Posterior cingulate gyrus (tissue), 11 donors: ENCODE measurements at regions not wholly inside any gene's neighbourhood (a gene's known extent, or its start where the extent isn't known, plus 50 kb on each side); places are given as distances from the start of the nearest gene placed in this dataset.

Experiments
- DNase-seq, 10 donors: peaks; one replicate each; pipeline versions ENCODE4 v3.0.0 to v3.0.0-alpha.2; 2020 to 2021; ENCODE audit warnings: mixed read lengths in 3 of 10
- intact Hi-C: fragments of 100-400 bp; cut with DNase I; formaldehyde crosslinking; loops from one replicate; pipeline ENCODE4 v1.15.1; 2023

DNA sequence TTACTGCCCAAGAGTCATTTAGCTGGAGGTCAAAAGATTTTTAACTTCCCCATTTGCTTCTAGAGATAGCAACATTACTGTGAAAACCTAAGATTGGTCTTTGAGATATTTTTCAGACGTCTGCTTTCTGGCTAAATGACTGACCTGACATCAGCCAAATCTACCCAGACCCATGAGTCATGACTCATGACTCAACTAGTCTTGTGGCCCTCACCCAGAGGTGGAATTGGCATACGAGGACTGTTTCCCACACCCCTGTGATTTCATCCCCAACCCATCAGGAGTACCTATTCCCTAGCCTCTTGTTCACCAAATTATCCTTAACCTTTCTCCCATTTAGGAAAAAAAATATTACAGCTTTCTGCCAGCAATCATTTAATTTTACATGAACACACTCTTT, 641.6 kb downstream of the CDY2B start:
- intact Hi-C loops = no loop called here
- no peak for DNase-seq

DNA sequence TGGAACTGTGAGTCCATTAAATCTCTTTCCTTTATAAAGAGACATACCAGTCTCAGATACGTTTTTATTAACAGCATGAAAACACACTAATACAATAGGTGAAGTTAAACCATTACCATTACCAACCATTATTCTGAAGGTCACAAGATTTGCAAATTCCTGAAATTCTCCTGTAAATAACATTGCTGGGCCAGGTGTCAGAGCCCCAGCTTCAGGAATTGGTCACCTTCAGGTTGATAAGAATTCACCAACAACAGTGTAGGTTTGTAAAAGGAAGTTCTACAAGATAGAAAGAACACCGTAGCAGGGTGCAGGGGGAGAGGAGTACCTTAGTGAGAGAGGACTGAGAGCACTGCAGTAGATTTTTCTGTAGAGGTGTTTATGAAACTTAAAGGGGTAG, 644.3 kb downstream of the CDY2B start:
- intact Hi-C loops = no loop called here
- DNase-seq = no peak

DNA sequence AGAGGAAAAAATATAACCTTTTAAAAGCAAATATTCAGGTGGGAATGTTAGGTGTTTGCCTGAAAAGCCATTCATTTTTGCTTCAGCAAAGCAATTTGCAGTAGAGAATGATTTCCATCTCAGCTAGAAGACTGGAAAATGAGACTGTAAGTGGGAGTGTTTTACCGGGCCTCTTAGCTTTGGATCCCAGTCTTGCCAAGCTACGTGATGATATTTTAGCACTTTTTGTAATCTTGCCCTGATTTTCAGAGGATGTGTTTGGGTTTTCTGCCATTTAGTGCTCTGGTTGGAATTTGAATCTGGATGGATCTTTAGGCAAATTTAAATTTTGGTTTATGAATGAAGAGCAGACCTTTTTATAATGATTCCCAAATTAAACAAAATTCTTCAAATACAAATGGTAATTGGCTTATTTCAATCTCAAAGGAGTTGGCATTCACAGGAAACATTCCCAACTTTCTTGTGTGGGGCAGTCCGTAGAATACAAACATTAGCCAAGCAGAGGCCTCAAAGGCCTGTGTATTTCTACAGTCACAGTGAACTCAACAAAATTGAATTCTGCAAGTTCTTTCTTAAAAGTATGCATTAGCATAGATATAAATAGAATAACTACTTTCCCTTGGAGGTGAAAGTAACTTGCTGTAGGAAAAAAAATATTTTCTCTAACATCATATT, 646.4 kb downstream of the CDY2B start:
- intact Hi-C loops = no loop called here
- no peak for DNase-seq

DNA sequence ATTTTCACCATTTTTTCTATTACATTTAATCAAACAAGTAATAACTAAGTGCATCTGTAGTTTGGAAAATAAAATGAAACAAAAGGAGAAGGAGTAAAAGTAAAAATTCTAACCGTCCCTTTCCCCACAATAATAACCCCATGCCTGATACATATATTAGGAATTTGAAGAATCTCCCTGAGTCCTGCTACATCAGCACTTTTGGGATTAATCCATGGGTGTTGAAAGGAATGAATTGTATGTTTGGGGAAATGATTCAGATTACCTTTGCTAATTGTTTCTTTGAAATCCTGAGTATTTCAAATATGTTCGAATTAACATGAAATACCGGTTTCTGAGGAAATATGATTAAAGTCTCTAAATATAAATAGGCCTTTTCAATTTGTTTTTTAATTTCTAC, 648.0 kb downstream of the CDY2B start:
- intact Hi-C loops = no loop called here
- DNase-seq = no peak

DNA sequence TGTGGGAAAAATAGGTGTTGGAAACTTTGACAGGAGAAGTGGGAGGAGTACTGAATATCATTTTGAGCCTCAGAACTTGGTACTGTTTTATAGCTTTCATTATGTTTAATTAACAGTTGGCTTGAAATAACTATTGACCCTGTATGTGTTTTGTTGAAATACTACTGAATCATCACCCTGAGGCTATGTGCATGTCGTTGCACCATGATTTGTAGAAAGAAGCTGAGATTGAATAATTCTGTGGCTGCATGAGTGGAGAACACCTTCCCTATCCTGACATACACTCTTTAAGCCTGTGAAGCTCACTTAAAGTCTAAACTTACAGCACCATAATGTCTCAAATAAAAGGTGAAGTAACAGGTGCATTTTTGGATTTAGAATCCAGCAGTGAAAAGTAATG, 656.5 kb downstream of the CDY2B start:
- intact Hi-C loops = no loop called here
- DNase-seq = no peak

DNA sequence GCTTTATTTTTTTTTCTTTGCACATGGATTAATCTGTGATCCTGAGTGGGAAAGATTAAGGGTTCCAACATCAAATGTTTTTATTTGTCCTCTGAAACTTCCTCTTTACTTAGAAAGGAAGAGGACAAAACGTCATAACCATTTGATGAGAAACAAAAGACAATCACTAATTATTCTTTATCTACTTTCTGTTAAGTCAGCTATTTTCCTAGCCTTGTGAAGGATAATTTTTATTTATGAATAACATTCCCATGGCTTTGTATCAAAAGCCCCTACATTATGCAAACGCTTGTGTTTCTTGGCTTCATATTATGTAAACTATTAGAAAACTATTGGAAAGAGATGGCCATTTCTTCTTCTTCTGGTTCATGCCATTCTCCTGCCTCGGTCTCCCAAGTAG, 677.6 kb downstream of the CDY2B start:
- intact Hi-C loops = no loop called here
- DNase-seq = no peak

DNA sequence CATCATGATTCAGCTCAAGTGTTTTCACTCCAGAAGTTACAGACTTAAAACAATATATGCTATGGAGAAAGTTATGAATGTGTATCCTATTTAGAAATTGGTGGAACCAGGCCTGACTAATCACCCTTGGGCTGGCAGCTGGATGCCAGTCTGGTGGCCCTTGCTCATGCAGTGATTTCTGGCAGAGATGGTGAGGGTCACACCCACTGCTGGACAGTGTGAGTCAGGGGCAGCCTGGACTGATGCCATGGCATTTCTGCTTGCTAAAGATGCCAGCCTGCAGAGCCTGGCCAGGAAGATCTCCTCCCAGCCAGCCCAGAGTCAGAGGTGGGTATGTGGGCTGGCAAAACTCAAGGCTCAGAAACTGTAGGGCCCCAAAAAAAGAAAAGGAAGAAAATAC, 695.7 kb downstream of the CDY2B start:
- DNase-seq = no peak
- intact Hi-C loops = no loop called here

DNA sequence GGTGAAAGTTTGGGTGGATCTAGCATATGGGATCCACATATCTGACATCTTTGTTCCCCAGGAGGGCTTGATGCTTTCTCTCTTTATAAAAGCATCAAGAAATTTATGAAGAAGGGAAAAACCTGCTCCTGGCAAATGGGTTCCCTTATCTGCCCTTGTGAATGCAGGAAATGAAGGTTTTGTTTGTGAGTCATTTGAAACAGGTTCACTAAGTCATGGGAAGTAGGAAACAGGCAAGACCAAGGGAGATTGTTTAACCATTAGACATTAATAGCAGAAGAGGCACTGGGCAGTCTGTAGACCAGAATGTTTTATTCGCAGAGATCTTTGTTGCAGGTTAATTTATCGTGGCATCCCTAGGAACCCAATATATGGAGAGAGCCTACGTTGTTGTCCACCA, 713.1 kb downstream of the CDY2B start:
- intact Hi-C loops = no loop called here

DNA sequence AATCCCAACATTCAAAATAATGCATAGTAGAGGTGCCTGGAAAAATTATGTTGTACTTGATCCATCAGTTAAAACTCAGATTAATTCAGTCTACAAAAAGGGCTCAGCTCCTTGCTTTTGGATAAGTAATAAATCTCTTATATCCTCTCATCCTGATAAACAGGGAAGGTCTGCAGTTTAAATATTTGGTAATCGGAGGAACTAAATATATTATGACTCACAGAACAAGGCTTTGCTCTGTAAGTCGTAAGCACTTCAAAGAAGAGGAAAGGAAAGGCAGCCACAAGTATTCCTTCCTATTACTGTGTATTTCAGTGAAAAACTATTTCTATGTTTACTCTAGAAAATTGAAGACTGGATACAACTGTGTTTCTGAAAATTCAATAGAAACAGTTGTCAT, 757.9 kb downstream of the CDY2B start:
- intact Hi-C loops = no loop called here

More for the DNA sequence above, 713.1 kb downstream of the CDY2B start:
- no peak for DNase-seq

DNA sequence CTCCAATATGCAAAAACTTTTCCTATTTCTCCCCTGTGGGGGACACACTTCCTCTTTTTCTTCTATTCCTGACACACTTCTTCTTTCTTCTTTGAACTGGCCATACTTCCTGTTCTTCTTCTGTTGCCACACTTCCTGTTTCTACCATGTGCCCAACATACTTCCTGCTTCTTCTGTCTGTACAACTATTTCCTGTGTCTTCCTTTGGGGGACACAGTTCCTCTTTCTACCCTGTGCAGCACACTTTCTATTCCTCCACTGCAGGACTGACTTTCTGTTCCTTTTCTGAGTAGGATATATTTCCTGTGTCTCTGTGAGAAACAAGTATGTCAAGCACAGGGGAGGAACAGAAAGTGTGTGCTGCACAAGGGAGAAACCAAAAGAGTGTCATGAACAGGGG, 794.7 kb downstream of the CDY2B start:
- no peak for DNase-seq
- intact Hi-C loops = no loop called here

More for the DNA sequence above, 757.9 kb downstream of the CDY2B start:
- DNase-seq = no peak

DNA sequence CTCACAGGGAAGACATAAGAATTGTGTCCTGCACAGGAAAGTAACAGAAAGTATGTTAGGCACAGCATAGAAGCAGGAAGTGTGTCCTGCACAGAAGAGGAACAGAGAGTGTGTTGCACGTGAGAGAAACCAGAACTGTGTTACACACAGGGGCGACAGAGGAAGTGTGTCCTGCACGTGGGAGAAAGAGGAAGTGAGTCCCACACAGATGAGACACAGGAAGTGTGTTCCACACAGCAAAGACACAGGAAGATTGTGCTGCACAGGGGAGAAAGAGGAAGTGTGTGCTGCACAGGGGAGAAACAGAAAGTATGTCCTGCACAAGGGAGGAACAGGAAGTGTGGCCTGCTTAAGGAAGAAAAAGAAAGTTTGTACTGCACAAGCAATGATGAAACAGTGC, 800.1 kb downstream of the CDY2B start:
- intact Hi-C loops = no loop called here
- DNase-seq = no peak

DNA sequence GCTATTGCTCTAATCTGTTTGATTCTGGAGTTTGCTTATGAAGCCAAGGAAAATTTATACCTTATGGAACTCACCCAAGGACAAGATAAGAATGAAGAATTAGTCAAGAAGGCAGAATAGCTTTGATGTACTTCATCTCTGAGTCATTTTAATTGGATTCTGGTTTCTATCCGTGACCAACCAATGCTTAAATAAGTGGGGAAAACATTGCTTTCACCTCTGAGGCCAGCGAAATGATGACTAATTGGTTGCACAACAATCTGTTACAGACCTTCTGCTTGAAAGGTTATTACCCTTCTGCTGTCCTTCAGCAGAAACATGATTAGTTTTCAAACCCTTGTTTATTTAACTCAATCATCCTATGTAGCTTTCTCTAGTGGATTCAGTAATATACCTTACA, 812.7 kb downstream of the CDY2B start:
- intact Hi-C loops = no loop called here
- no peak for DNase-seq

DNA sequence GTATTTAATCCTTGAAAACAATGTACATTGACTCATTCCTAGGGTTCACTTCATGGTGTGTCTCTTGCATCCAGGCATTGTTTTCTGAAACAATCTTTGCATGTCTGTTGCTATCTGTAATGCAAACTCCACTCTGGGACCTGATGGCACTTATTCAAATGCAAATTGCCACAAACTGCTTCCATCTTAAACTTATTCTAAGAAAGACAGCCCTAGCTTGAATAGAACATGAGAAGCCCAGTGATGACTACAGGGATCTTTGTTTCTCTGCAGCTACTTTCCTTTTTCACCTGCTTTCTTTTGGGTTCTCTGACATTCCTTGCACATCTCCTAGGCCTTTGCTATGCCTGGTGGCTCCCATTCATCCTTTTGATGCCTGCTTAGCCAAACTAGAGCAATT, 827.0 kb downstream of the CDY2B start:
- intact Hi-C loops = no loop called here
- DNase-seq = no peak

DNA sequence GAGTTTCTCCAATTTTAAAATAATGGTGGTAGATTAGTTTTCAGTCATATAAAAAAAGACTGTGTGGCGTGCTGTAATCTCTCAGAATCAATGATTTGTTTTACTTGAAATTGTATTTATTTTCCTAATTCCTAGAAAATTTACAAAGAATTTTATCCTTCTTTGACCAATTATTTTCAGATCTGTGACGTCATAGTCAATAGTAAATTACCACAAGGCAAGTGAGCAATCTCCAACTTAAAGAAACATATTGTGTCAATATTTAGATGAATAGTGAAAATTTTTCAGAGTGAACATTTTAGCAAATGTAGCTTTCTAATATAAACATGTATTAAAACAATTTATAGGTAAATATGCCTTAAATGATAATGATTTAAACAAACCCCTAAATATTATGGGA, 829.6 kb downstream of the CDY2B start:
- no peak for DNase-seq
- intact Hi-C loops = no loop called here

DNA sequence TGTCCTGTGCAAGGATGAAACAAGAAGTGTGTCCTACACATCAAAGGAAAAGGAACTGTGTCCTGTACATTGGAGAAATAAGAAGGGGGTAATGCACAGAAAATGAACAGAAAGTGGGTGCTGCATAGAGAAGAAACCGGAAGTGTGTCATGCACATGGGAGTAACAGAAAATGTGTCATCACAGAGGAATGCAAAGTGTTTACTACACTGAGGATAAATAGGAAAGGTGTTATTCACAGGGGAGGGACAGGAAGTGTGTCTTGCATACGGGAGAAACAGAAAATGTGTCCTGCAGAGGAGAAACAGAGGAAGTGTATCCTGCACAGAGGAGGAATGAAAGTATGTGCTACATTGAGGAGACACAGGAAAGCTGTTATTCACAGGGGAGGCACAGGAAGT, 834.9 kb downstream of the CDY2B start:
- DNase-seq = no peak
- intact Hi-C loops = no loop called here

DNA sequence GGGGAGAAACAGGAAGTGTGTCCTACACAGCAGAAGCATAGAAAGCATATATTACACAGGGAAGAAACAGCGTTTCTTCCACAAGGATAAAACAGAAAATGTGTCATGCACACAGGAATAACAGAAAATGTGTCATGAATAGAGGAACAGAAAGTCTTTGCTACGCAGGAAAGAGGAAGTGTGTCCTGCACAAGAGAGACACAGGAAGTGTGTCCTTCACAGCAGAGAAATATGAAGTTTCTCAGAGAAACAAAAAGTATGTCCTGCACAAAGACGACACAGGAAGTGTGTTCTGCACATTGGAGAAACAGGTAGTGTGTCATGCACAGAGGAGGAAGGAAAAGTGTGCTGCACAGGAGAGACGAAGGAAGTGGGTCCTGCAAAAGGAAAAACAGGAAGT, 835.3 kb downstream of the CDY2B start:
- DNase-seq = no peak

DNA sequence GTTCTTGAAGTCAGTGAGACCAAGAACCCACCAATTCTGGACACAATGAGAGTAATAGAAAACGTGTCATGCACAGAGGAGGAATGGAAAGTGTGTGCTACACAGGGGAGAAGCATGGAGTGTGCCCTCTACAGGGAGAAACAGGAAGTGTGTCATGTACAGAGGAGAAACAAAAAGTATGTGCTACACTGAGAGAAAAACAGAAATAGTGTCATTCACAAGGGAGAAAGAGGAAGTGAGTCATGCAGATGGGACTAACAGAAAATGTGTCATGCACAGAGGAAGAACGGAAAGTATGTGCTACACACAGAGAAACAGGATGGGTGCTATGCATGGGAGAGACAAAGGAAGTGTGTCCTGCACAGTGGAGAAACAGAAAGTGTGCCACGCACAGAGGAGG, 835.7 kb downstream of the CDY2B start:
- intact Hi-C loops = no loop called here
- DNase-seq = no peak

More for the DNA sequence above, 835.3 kb downstream of the CDY2B start:
- intact Hi-C loops = no loop called here

DNA sequence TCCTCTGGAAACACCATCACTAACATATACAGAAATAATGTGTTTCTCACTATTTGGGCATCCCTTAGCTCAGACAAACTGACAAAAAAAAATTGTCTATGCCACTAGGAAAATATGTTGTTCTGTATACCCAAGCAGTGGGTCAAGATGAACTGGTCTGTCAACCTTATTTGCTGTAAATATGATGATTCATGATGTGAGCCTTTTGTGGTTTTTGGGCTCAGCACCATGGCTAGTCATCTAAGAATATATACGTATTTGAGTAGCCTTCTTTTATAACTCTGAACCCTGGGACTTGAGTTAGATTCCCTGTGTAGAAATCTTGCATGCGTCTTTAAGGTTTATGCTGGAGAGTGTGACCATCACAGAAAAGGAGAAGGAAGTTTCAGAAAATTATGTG, 841.6 kb downstream of the CDY2B start:
- no peak for DNase-seq
- intact Hi-C loops = no loop called here

DNA sequence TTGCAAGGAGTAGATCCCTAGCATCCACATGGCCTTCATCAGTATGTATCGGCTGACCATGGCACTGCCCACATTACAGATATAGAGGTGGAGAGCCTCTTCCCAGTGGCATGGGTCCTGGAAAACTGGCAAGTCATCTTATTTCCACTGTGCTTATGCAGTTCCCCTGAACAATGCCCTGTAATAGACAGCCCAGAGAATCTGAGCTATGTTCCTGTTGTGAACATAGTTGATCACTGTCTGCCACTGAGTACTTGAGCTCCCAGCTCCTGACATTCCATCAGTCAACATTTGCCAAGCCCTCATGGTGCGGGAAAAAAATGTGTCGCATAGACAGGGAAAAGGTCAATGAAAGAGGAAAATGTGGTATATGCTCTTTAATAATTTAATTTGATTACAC, 861.9 kb downstream of the CDY2B start:
- no peak for DNase-seq
- intact Hi-C loops = no loop called here

DNA sequence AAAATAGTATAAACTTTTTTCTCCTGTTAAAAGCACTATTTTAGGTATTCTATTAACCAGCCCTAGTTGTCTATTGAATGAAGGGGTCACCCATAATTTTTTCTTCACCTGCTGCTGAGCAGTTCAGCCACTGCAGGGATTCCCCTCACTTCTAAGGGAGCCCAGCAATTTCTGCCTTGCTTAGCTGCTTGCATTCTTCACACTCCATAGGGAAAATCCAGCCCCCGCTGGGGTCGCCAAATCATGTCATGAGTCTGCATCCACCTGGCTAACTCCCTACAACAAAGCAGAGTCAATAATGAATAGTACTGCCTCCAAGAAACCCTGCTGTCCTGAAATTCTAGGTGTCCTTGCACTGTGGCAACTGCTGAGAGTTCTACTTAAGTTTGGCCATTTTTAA, 886.5 kb downstream of the CDY2B start:
- intact Hi-C loops = no loop called here
- no peak for DNase-seq

DNA sequence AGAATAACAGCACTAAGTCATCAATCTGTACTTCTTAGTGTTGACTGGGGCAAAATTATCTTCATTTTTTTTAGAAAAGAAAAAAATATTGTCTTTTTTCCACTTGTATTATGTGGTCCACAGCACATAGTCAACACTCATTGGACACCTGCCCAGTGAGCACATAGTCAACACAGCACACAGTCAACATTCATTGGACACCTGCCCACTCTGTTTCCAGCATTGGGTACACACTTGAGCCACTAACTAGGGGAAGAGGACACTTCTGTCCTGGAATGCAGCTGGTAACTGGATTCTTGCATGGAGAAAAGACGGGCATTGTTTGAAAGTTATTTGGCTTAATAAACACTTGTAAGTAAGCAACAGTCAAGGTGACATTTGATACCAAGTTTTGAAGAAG, 898.2 kb downstream of the CDY2B start:
- intact Hi-C loops = no loop called here
- no peak for DNase-seq

DNA sequence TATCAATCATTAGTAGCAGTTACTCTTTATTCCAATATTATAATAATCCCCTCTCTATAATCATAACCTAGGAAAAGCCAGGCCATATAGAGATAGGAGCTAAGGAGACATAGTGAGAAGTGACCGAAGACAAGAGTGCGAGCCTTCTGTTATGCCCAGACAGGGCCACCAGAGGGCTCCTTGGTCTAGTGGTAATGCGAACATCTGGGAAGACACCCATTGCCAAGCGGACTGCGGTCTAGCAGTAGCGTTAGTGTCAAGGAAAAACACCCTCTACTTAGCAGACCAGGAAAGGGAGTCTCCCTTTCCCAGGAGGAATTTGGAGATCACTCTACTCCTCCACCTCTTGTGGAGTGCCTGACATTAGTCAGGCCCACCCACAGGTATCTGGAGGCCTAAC, 920.9 kb downstream of the CDY2B start:
- DNase-seq = no peak
- intact Hi-C loops = no loop called here

DNA sequence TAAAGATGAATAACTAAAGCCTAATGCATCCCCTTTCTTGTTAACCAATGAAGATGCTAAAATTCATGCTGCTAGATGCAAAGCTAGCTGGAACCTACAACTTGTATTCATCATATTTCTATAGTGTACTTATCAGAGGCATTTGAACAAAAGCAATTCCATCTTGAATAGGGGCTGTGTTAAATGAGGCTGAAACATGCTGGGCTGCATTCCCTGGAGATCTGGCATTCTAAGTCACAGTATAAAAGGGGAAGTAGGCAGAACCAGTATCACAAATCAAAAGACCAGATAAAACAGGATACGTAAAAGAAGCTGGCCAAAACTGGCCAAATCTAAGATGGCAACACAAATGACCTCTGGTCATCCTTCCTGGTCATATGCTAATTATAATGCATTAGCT, 932.8 kb downstream of the CDY2B start:
- intact Hi-C loops = no loop called here
- DNase-seq = no peak
